ENCODE measurements at regions not wholly inside any gene's neighbourhood (a gene's known extent, or its start where the extent isn't known, plus 50 kb on each side); places are given as distances from the start of the nearest gene placed in this dataset.

DNA sequence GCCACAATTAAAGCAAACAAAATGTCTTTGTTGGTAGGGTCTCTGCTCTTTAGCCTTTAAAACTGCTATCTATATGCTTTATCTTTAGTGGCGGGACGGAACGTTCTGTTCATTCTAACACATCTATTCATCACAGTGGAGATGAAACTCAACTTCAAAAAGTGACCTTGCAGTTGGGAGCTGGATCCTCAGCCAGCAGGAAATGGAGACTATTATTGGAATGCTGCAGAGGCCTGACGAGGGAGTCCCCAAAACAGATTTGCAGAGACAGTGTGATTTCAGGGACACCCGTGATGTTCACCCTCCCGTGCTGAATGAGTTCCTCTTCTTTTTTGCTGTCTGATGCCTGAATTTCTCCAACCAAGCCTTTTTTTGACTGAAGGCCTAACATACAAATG, 306.0 kb upstream of the SHH start:
- Mint-ChIP-seq H3K27ac (no peak overlapping the region), H3K4me3 (no peak overlapping the region), H3K27me3 (no peaks in the 10 kb centered on the region), H3K36me3 (no peaks in the 10 kb centered on the region), H3K9me3 (ENCODE audit: low read depth) (no peaks in the 10 kb centered on the region), H3K4me1 (ENCODE audit: low read depth) (no peaks in the 10 kb centered on the region)

DNA sequence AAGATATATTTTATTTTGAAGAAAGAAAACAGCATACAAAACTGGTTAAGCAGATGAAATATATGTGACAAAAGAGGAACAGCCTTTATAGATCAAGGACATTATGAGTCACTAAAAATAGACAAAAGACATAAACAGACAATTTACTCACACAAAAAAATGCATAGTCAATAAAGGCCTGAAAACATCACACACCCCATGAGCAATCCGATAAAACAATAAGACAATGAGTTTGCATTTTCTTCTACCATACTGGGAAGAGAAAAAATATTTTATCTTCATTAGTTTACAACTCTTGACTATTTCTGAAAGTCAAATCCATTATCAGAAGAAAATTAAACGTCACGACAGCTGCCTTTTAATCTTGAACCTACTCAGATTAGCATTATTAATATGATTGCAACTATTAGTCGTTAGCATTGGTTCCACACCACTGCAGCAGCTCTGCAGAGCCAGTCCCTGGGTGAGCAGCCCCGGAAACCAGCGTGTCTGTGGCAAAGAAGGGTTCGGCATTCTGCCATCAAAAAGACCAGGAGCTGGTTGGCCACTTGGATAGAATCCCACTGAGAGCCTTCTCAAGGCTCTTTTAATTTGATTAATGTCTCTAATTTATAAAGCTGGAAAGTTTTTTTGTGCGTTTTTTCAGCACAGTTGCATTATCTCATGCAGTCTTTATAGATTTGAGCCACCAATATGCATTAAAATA, 305.4 kb upstream of the SHH start:
- Mint-ChIP-seq H3K4me1 (ENCODE audit: low read depth) (no peaks in the 10 kb centered on the region), H3K27ac (no peak overlapping the region), H3K27me3 (no peaks in the 10 kb centered on the region), H3K36me3 (no peaks in the 10 kb centered on the region), H3K9me3 (ENCODE audit: low read depth) (no peaks in the 10 kb centered on the region), H3K4me3 (no peak overlapping the region)

DNA sequence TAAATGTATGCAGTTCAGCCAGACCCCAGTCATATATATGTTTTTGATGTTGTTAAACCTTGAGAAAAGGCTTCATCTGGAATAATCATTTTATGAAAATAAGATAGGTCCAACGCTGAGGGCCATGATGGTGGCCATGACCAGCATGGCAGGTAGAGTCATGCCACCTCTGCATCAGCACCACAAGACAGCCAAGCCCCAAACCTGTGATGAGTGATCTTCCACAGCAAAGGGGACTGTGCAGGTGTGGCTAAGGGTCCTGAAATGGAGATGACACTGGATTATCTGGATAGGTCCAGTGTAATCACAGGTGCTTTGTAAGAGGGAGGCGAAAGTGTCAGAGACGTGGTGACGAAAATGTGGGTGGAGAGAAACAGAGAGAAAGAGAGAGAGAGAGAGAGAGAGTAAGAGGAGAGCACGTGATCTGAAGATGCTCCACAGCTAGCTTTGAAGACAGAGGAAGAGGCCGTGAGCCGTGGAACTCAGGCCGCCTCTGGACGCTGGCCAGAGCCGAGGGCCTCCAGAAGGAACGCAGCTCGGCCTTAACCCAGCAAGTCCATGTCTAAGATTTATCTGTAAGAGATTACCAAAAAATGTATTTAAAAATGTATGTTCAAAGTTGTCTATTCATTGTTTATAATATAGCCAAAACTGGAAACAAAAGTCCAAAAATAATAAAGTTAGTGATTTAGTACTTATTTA, 304.4 kb upstream of the SHH start:
- no peaks in the 10 kb centered on the region for H3K27me3 Mint-ChIP-seq
- no peaks in the 10 kb centered on the region for H3K4me1 Mint-ChIP-seq (ENCODE audit: low read depth)
- no peak overlapping the region for H3K27ac Mint-ChIP-seq
- no peak overlapping the region for H3K4me3 Mint-ChIP-seq
- H3K9me3 Mint-ChIP-seq (ENCODE audit: low read depth): no peaks in the 10 kb centered on the region
- H3K36me3 Mint-ChIP-seq: no peaks in the 10 kb centered on the region

DNA sequence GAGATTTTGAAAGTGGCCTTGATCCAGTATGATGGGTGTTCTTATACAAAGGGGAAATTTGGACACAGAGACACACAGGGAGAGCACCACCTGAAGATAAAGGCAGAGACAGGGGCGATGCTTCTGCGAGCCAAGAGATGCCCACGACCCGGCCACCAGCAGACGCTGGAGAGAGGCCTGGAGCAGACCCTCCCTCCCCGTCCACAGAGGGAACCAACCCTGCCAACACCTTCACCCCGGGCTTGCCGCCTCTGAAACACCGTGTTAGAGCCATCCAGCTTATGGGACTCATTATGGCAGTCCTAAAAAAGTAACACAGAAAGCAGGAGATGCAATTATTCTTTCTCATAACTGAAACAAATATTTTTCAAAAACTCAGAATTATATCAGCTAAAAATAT, 303.3 kb upstream of the SHH start:
- Mint-ChIP-seq H3K27ac (no peak overlapping the region), H3K4me3 (no peak overlapping the region), H3K9me3 (ENCODE audit: low read depth) (no peaks in the 10 kb centered on the region), H3K36me3 (no peaks in the 10 kb centered on the region), H3K4me1 (ENCODE audit: low read depth) (no peaks in the 10 kb centered on the region), H3K27me3 (no peaks in the 10 kb centered on the region)

DNA sequence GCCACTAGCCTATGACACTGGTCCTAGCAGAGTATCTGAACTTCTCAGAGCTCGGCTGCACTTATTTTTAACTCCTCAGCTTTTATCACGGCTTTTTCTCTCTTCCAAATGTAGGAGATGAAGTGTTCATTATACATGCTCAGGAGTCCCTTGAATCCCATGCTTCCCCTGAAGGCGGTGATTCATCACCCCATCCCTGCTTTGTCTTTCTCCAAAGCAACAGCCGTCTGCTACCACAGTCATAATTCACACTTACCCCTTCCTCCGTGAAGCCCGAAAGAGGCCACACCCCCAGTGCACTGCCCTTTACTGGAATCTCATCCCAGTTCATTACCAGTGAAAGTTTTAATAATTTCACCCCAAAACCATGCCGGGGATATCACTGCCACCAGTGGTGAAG, 301.5 kb upstream of the SHH start:
- Mint-ChIP-seq H3K27ac (no peak overlapping the region), H3K4me1 (ENCODE audit: low read depth) (no peaks in the 10 kb centered on the region), H3K4me3 (no peak overlapping the region), H3K9me3 (ENCODE audit: low read depth) (no peaks in the 10 kb centered on the region), H3K27me3 (no peaks in the 10 kb centered on the region), H3K36me3 (no peaks in the 10 kb centered on the region)

DNA sequence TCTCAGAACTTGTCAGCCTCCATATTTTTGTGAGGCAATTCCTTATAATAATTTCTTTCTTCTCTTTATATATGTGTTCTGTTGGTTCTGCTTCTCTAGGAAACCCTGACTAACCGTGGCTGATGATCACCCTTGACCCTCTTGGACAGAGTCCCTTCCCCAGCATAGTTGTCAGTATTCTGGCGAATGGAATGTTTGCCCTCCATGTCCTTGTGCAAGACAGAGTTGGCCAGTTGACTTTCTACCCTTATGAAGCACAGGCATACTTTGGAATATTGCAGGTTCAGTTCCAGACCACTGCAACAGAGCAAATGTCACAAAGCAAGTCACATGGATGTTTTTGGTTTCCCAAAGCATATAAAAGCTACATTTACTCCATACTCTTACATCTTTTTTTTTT, 297.7 kb upstream of the SHH start:
- H3K36me3 Mint-ChIP-seq: no peaks in the 10 kb centered on the region
- H3K4me1 Mint-ChIP-seq (ENCODE audit: low read depth): no peaks in the 10 kb centered on the region
- H3K4me3 Mint-ChIP-seq: no peak overlapping the region
- H3K27ac Mint-ChIP-seq: no peak overlapping the region
- no peaks in the 10 kb centered on the region for H3K27me3 Mint-ChIP-seq
- no peaks in the 10 kb centered on the region for H3K9me3 Mint-ChIP-seq (ENCODE audit: low read depth)

DNA sequence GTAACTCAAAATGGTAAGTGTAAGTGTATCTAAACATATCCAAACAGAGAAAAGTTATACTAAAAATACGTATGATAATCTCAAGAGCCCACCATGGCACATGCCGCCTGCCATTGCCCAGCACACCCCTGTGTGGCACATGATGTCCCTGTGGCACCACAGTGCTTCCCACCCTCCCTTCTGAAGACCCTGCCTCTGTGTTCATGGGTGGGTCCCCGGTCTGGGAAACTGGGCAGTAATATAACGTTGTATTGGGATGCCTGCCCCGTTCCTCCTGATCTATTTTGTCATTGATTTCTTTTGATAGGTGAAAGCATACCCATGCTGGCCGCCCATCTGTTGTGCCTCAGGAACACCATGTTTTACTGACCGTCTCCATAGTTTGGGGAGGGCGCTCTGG, 296.8 kb upstream of the SHH start:
- Mint-ChIP-seq H3K27ac (no peak overlapping the region), H3K27me3 (no peaks in the 10 kb centered on the region), H3K4me3 (no peak overlapping the region), H3K4me1 (ENCODE audit: low read depth) (no peaks in the 10 kb centered on the region), H3K36me3 (no peaks in the 10 kb centered on the region), H3K9me3 (ENCODE audit: low read depth) (no peaks in the 10 kb centered on the region)

DNA sequence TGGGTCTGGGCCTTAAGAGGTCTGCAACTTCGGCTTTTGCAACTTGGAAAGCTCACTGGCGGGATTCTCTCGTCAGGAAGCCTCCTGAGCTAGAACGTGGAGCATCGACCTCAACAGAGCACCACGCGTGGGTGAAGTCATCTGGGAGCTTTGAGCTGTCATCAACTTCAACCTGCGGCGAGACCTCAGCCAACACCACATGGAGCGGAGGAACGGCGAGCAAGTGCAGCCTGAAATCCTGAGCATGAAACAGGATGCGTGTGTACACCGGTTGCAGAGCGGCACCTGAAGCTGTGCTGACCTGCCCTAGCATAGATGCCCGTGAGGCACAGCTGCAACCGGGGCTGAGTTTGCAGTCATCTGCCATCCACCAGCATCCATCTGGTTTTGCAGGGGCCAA, 295.7 kb upstream of the SHH start:
- no peaks in the 10 kb centered on the region for H3K27me3 Mint-ChIP-seq
- H3K36me3 Mint-ChIP-seq: no peaks in the 10 kb centered on the region
- no peaks in the 10 kb centered on the region for H3K4me1 Mint-ChIP-seq (ENCODE audit: low read depth)
- H3K4me3 Mint-ChIP-seq: no peak overlapping the region
- no peaks in the 10 kb centered on the region for H3K9me3 Mint-ChIP-seq (ENCODE audit: low read depth)
- H3K27ac Mint-ChIP-seq: no peak overlapping the region

DNA sequence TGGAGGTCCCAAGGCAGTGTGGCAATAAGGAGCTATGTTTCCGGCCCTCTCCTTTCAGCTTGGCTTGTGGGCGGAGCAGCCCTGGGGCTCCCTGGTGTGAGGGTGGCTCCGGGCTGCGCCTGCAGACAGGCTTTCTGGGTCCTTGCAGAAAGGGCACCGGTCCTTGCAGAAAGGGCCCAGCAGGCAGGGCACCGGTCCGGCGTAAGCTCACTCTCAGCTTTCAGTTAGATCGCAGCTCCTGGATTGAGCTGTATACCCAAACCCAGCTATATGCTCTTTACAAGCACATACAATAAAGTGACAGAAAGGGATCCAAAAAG, 293.8 kb upstream of the SHH start:
- Mint-ChIP-seq H3K9me3 (ENCODE audit: low read depth) (no peaks in the 10 kb centered on the region), H3K36me3 (no peaks in the 10 kb centered on the region), H3K27ac (no peak overlapping the region), H3K4me3 (no peak overlapping the region), H3K4me1 (ENCODE audit: low read depth) (no peaks in the 10 kb centered on the region), H3K27me3 (no peaks in the 10 kb centered on the region)

DNA sequence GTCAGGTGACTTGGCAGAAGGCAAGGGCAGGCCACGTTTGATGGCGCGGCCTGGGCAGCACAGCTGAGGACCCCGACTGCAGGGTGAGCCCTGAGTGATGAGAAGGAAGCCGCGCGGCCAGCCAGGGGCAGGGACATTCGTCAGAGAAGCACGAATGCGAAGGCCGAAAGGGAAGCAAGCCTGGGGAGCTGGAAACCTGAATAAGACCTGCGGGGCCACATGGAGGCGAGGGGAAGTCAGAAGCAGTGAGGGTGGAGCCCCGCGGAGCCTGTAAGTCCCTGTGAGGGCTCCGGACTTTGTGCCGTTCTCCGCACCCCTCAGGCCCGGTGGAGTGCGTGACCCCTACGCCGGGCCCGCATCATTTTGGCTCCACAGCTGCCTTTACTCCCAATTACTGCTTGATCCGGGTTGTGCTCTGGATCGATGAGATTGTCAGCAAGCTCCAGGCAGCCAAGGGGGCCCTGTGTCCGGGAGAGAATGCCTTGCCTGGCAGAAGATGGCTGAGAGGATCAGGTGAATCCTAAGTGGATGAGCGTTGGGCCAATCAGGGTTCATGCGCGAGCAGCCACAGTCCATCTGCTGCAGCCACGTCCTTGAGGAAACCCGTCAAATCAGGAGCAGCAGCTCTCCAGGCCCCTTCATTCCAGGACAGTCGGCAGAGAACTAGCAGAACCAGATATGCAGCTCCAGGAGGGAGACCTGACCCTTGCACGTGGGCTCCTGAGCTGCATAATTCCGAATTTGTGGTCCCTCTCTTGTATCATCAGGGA, 293.3 kb upstream of the SHH start:
- H3K27ac Mint-ChIP-seq: no peak overlapping the region
- H3K27me3 Mint-ChIP-seq: no peaks in the 10 kb centered on the region
- H3K4me1 Mint-ChIP-seq (ENCODE audit: low read depth): no peaks in the 10 kb centered on the region
- no peaks in the 10 kb centered on the region for H3K9me3 Mint-ChIP-seq (ENCODE audit: low read depth)
- no peaks in the 10 kb centered on the region for H3K36me3 Mint-ChIP-seq
- H3K4me3 Mint-ChIP-seq: no peak overlapping the region

DNA sequence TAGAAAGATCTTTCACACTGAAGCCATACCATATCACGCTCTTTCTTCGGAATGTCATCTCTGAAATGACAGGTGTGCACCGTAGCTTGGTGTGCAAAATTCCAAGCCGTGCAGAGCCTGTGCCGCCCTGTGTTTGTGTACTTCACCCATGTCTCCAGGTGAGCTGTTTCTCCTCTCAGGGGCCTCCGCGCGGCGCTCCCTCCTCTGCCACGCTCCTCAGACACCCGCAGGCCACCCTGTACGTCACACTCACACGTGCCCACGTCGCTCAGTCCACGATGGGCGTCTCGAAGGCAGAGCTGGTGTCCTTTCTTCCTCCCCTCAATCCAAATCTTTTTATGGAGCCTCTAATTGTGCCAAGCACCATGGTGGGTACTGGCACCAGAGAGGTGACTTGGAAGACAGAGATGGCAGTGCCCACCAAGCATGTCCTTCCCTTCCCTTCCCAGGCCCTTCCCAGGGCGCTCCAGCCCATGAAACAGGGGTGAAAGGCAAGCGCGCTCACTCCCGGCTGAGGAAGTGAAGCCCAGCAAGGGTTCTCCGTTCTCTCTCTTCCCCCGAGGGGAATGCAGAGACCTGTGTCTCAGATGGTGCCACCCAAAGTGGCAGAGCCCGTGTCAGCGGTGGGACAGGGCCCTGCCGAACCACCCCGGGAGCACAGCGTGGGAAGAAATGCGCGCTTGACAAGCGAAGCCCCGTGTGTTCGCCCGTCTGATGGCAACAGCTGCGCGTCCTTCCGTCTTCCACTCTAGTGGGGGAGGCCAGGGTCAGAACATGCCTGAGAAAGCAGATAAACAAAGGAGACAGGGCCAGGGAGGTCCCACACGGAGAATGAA, 292.5 kb upstream of the SHH start:
- Mint-ChIP-seq H3K27ac (no peak overlapping the region), H3K9me3 (ENCODE audit: low read depth) (no peaks in the 10 kb centered on the region), H3K36me3 (no peaks in the 10 kb centered on the region), H3K27me3 (no peaks in the 10 kb centered on the region), H3K4me3 (no peak overlapping the region), H3K4me1 (ENCODE audit: low read depth) (no peaks in the 10 kb centered on the region)

DNA sequence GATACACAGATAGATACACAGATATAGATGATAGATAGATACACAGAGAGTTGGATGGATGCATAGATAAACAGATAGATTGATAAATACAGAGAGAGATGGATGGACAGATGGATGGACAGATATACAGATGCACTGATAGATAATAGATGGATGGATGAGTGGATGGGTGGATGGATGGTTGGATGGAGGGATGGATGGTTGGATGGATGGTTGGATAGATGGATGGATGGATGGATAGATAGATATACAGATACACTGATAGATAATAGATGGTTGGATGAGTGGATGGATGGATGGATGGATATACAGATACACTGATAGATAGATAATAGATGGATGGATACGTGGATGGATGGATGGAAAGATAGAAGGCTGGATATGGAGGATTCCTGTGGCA, 290.0 kb upstream of the SHH start:
- no peaks in the 10 kb centered on the region for H3K36me3 Mint-ChIP-seq
- H3K9me3 Mint-ChIP-seq (ENCODE audit: low read depth): no peaks in the 10 kb centered on the region
- no peak overlapping the region for H3K27ac Mint-ChIP-seq
- H3K4me3 Mint-ChIP-seq: no peak overlapping the region
- H3K27me3 Mint-ChIP-seq: no peaks in the 10 kb centered on the region
- peaks cover 7% of the 10 kb centered on the region for H3K4me1 Mint-ChIP-seq (ENCODE audit: low read depth)

DNA sequence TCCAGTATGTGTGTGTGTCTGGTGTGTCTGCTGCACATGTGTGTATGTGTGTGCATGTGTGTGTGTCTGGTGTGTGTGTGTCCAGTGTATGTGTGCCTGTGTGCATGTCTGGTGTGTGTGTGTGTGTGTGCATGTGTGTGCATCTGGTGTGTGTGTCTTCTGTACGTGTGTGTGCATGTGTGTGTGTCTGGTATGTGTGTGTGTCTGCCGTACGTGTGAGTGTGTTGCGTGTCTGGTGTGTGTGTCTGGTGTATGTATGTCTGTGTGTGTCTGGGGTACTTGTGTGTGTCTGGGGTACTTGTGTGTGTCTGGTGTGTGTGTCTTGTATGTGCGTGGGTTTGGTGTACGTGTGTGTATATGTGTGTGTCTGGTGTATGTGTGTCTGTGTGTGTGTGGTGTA, 289.1 kb upstream of the SHH start:
- H3K36me3 Mint-ChIP-seq: no peaks in the 10 kb centered on the region
- H3K9me3 Mint-ChIP-seq (ENCODE audit: low read depth): no peaks in the 10 kb centered on the region
- no peaks in the 10 kb centered on the region for H3K27me3 Mint-ChIP-seq
- peaks cover 16% of the 10 kb centered on the region for H3K4me1 Mint-ChIP-seq (ENCODE audit: low read depth)
- no peak overlapping the region for H3K4me3 Mint-ChIP-seq
- H3K27ac Mint-ChIP-seq: no peak overlapping the region

DNA sequence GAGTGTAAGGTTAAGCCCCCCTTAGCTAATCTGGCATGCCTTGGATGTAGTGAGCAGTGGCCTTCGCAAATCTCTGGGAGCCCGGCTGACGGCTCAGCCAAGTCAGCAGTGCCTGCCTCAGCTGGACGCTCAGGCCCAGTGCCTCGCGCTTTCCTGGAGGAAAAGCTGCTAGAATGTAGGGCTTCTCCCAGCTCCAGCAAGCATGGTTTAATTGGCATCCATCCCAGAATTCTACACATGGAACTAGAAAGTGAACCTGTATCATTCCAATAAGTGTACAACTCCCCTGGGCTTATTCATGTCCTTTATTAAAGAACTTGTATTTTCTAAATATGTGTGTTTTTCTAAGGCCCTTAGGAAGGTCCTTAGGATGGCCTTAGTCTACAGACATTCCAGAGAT, 287.8 kb upstream of the SHH start:
- Mint-ChIP-seq H3K4me1 (ENCODE audit: low read depth) (peaks cover 29% of the 10 kb centered on the region), H3K27ac (no peak overlapping the region), H3K36me3 (no peaks in the 10 kb centered on the region), H3K27me3 (no peaks in the 10 kb centered on the region), H3K4me3 (no peak overlapping the region), H3K9me3 (ENCODE audit: low read depth) (no peaks in the 10 kb centered on the region)

DNA sequence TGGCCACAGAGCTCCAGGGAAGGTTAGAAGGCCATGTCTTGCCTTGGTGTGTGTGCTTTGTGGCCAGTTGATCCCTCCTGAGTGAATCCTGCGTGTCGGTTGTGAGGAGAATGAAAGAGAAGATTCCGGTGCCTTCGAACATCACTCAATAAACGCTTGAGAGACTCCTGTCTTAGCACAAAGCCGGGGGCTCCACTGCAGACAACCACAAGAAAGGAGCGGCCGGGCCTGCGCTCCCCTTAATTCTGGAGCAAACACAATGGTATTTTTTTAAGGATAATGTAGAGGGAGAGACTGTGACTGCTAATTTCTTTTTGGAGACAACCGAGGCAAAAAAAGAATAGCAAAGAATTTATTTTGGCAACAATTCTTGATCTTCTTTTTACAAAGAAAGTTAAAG, 286.8 kb upstream of the SHH start:
- H3K4me1 Mint-ChIP-seq (ENCODE audit: low read depth): peaks cover 29% of the 10 kb centered on the region
- H3K36me3 Mint-ChIP-seq: no peaks in the 10 kb centered on the region
- H3K27me3 Mint-ChIP-seq: no peaks in the 10 kb centered on the region
- no peak overlapping the region for H3K27ac Mint-ChIP-seq
- H3K9me3 Mint-ChIP-seq (ENCODE audit: low read depth): no peaks in the 10 kb centered on the region
- H3K4me3 Mint-ChIP-seq: no peak overlapping the region
